HEK293 (cell line): ENCODE measurements at regions not wholly inside any gene's neighbourhood (a gene's known extent, or its start where the extent isn't known, plus 50 kb on each side); places are given as distances from the start of the nearest gene placed in this dataset.

Experiments used
- CTCF ChIA-PET: fragments of 350-600 bp; formaldehyde crosslinking; extraction: SDS; loops from one replicate; lab custom pipeline; 2021; ENCODE audit warnings: antibody characterized with exemption; lab: Yijun Ruan, JAX
- POLR2A ChIA-PET: fragments of 300-600 bp; formaldehyde crosslinking; extraction: SDS; loops from one replicate; lab custom pipeline; 2020; ENCODE audit warnings: antibody characterized with exemption, inconsistent platforms; lab: Yijun Ruan, JAX
- H3K27ac ChIP-seq: fragments of 200-500 bp; sonication (Bioruptor generic); 2 replicates; pipeline ENCODE4 v1.5.1; 2014; ENCODE audit warnings: low read depth, low read length, control low read depth, inconsistent platforms; ENCODE audit errors: extremely low read depth
- H3K36me3 ChIP-seq, 2 experiments: fragments of 200-500 bp in 1 of 2; sonication (Bioruptor generic) in 1 of 2; 1 replicate in 1 of 2; 2 replicates in 1 of 2; pipeline ENCODE4 v1.5.1; 2014 to 2017; ENCODE audit warnings: inconsistent platforms in 2 of 2, low read length in 2 of 2; ENCODE audit not compliant: control insufficient read depth in 2 of 2, insufficient read depth in 1 of 2
- H3K4me1 ChIP-seq: fragments of 200-500 bp; sonication (Bioruptor generic); 2 replicates; pipeline ENCODE4 v1.5.1; 2014; ENCODE audit warnings: mild to moderate bottlenecking, low read length, inconsistent platforms; ENCODE audit not compliant: control insufficient read depth, insufficient read depth
- H3K4me3 ChIP-seq: 2 replicates; pipeline ENCODE4 v1.5.1; 2011; ENCODE audit warnings: low read depth, mild to moderate bottlenecking, control low read depth, low read length, moderate library complexity
- H3K9me3 ChIP-seq: fragments of 200-500 bp; sonication (Bioruptor generic); 2 replicates; pipeline ENCODE4 v1.5.1; 2014; ENCODE audit warnings: low read depth, low read length, inconsistent platforms; ENCODE audit not compliant: control insufficient read depth, insufficient read depth
- ATF2 ChIP-seq: fragments of 450-650 bp; formaldehyde crosslinking; IDR thresholded peaks from 2 replicates; pipeline ENCODE4 v1.5.1; 2016; ENCODE audit warnings: missing biosample characterization, missing genetic modification characterization, low read depth
- CTCF ChIP-seq: fragments of 450-650 bp; formaldehyde crosslinking; IDR thresholded peaks from 2 replicates; pipeline ENCODE4 v1.5.1; 2016; ENCODE audit warnings: missing biosample characterization, missing genetic modification characterization
- GLIS2 ChIP-seq: fragments of 450-650 bp; formaldehyde crosslinking; IDR thresholded peaks from 2 replicates; pipeline ENCODE4 v1.5.1; 2016; ENCODE audit warnings: missing biosample characterization, missing genetic modification characterization
- KLF1 ChIP-seq: fragments of 450-650 bp; formaldehyde crosslinking; IDR thresholded peaks from 2 replicates; pipeline ENCODE4 v1.5.1; 2016; ENCODE audit warnings: missing biosample characterization, missing genetic modification characterization
- MEIS1 ChIP-seq: sonication (generic); formaldehyde crosslinking; IDR thresholded peaks from 2 replicates; pipeline ENCODE4 v1.8.1; 2022; ENCODE audit warnings: missing genetic modification reagents, mild to moderate bottlenecking, borderline replicate concordance
- OSR2 ChIP-seq: fragments of 450-650 bp; formaldehyde crosslinking; IDR thresholded peaks from 2 replicates; pipeline ENCODE4 v1.5.1; 2016; ENCODE audit warnings: missing biosample characterization, missing genetic modification characterization
- ZBTB1 ChIP-seq: fragments of 450-650 bp; formaldehyde crosslinking; IDR thresholded peaks from 2 replicates; pipeline ENCODE4 v1.5.1; 2016; ENCODE audit warnings: missing biosample characterization, missing genetic modification characterization
- ZBTB21 ChIP-seq: fragments of 450-650 bp; formaldehyde crosslinking; IDR thresholded peaks from 2 replicates; pipeline ENCODE4 v1.5.1; 2017; ENCODE audit warnings: missing biosample characterization, missing genetic modification characterization
- ZFP37 ChIP-seq: fragments of 450-650 bp; formaldehyde crosslinking; IDR thresholded peaks from 2 replicates; pipeline ENCODE4 v1.5.1; 2016; ENCODE audit warnings: missing biosample characterization, missing genetic modification characterization
- ZFP69B ChIP-seq: fragments of 450-650 bp; formaldehyde crosslinking; IDR thresholded peaks from 2 replicates; pipeline ENCODE4 v1.5.1; 2016; ENCODE audit warnings: missing biosample characterization, missing genetic modification characterization
- ZNF16 ChIP-seq: fragments of 450-650 bp; formaldehyde crosslinking; IDR thresholded peaks from 2 replicates; pipeline ENCODE4 v1.5.1; 2016; ENCODE audit warnings: low read depth, missing biosample characterization, missing genetic modification characterization
- ZNF184 ChIP-seq: fragments of 450-650 bp; IDR thresholded peaks from 2 replicates; pipeline ENCODE4 v1.5.1; 2018; ENCODE audit warnings: missing biosample characterization, mild to moderate bottlenecking, missing genetic modification characterization
- ZNF214 ChIP-seq: fragments of 450-650 bp; formaldehyde crosslinking; IDR thresholded peaks from 2 replicates; pipeline ENCODE4 v1.5.1; 2017; ENCODE audit warnings: missing biosample characterization, mild to moderate bottlenecking, missing genetic modification characterization, borderline replicate concordance
- ZNF24 ChIP-seq: fragments of 450-650 bp; formaldehyde crosslinking; IDR thresholded peaks from 2 replicates; pipeline ENCODE4 v1.5.1; 2016; ENCODE audit warnings: missing biosample characterization, missing genetic modification characterization
- ZNF26 ChIP-seq: fragments of 450-650 bp; formaldehyde crosslinking; IDR thresholded peaks from 2 replicates; pipeline ENCODE4 v1.5.1; 2016; ENCODE audit warnings: missing biosample characterization, missing genetic modification characterization
- ZNF274 ChIP-seq, 2 experiments: fragments of 200-500 bp in 1 of 2; fragments of 450-650 bp in 1 of 2; sonication (Bioruptor generic) in 1 of 2; formaldehyde crosslinking in 1 of 2; IDR thresholded peaks; 2 replicates each; pipeline versions ENCODE4 v1.5.1 to v1.6.1; 2014 to 2016; ENCODE audit warnings: borderline replicate concordance in 1 of 2, inconsistent platforms in 1 of 2, low read length in 1 of 2, missing biosample characterization in 1 of 2, missing genetic modification characterization in 1 of 2
- ZNF280C ChIP-seq: fragments of 450-650 bp; formaldehyde crosslinking; IDR thresholded peaks from 2 replicates; pipeline ENCODE4 v1.5.1; 2016; ENCODE audit warnings: missing biosample characterization, missing genetic modification characterization
- ZNF37A ChIP-seq: fragments of 450-650 bp; IDR thresholded peaks from 2 replicates; pipeline ENCODE4 v1.5.1; 2018; ENCODE audit warnings: missing biosample characterization, missing genetic modification characterization
- ZNF391 ChIP-seq: fragments of 450-650 bp; formaldehyde crosslinking; IDR thresholded peaks from 2 replicates; pipeline ENCODE4 v1.5.1; 2016; ENCODE audit warnings: low read depth, missing biosample characterization, missing genetic modification characterization, borderline replicate concordance
- ZNF548 ChIP-seq: fragments of 450-650 bp; formaldehyde crosslinking; IDR thresholded peaks from 2 replicates; pipeline ENCODE4 v1.5.1; 2016; ENCODE audit warnings: missing biosample characterization, missing genetic modification characterization
- ZNF560 ChIP-seq: fragments of 450-650 bp; formaldehyde crosslinking; IDR thresholded peaks from 2 replicates; pipeline ENCODE4 v1.5.1; 2017; ENCODE audit warnings: missing biosample characterization, missing genetic modification characterization, borderline replicate concordance
- ZNF571 ChIP-seq: fragments of 450-650 bp; formaldehyde crosslinking; IDR thresholded peaks from 2 replicates; pipeline ENCODE4 v1.5.0; 2017; ENCODE audit warnings: missing biosample characterization, missing genetic modification characterization
- ZNF600 ChIP-seq: fragments of 450-650 bp; formaldehyde crosslinking; IDR thresholded peaks from 2 replicates; pipeline ENCODE4 v1.5.1; 2016; ENCODE audit warnings: missing biosample characterization, missing genetic modification characterization
- ZNF624 ChIP-seq: fragments of 450-650 bp; formaldehyde crosslinking; IDR thresholded peaks from 2 replicates; pipeline ENCODE4 v1.5.1; 2017; ENCODE audit warnings: missing biosample characterization, missing genetic modification characterization
- ZNF626 ChIP-seq: fragments of 450-650 bp; sonication (Bioruptor Pico); formaldehyde crosslinking; IDR thresholded peaks from 2 replicates; pipeline ENCODE4 v1.5.1; 2018; ENCODE audit warnings: missing biosample characterization, missing genetic modification characterization, inconsistent platforms
- ZNF692 ChIP-seq: fragments of 450-650 bp; formaldehyde crosslinking; IDR thresholded peaks from 2 replicates; pipeline ENCODE4 v1.5.1; 2016; ENCODE audit warnings: missing biosample characterization, missing genetic modification characterization
- ZNF792 ChIP-seq: fragments of 450-650 bp; formaldehyde crosslinking; IDR thresholded peaks from 2 replicates; pipeline ENCODE4 v1.5.1; 2016; ENCODE audit warnings: missing biosample characterization, missing genetic modification characterization
- ZXDB ChIP-seq: fragments of 450-650 bp; formaldehyde crosslinking; IDR thresholded peaks from 2 replicates; pipeline ENCODE4 v1.5.1; 2016; ENCODE audit warnings: missing biosample characterization, missing genetic modification characterization

GRCh38 chr2:57893347-57893746 lies 153.3 kb upstream of the VRK2 start (continued):
- TF ChIP-seq ZNF274 (IDR thresholded peaks at IDR 0.05; ENCODE audit: low read length), result no peak
- no peak for TF ChIP-seq ZNF274 (tag by site-specific recombination; IDR thresholded peaks at IDR 0.05; ENCODE audit: borderline replicate concordance)
- TF ChIP-seq, all 188 proteins: peak for 0

- Histone ChIP-seq H3K36me3 (no peaks in the 10 kb centered on the region), H3K4me1 (no peaks in the 10 kb centered on the region), H3K9me3 (no peaks in the 10 kb centered on the region), H3K27ac (no peak overlapping the region), H3K4me3 (no peak overlapping the region)
- no peak for TF ChIP-seq ZNF214 (tag by site-specific recombination)
- no peak for TF ChIP-seq ZNF571 (tag by site-specific recombination)
- TF ChIP-seq ZNF391 (tag by site-specific recombination), result no peak
- no peak for TF ChIP-seq ZNF560 (tag by site-specific recombination)
- no peak for TF ChIP-seq ZNF16 (tag by site-specific recombination)
- no peak for TF ChIP-seq ZFP37 (tag by site-specific recombination)
- no peak for TF ChIP-seq ZBTB1 (tag by site-specific recombination)
- no peak for TF ChIP-seq ZNF26
- no peak for TF ChIP-seq ZBTB21 (tag by site-specific recombination)
- TF ChIP-seq ZNF280C (tag by site-specific recombination), result no peak
- TF ChIP-seq ZNF24 (tag by site-specific recombination), result no peak
- TF ChIP-seq ZNF37A (tag by site-specific recombination), result no peak
- TF ChIP-seq ZNF792 (tag by site-specific recombination), result no peak
- no peak for TF ChIP-seq GLIS2 (tag by site-specific recombination)
- TF ChIP-seq CTCF (tag by site-specific recombination), result no peak
- no peak for TF ChIP-seq ZNF626
- POLR2A ChIA-PET, result no interaction called here
- CTCF ChIA-PET, result no interaction called here
Measured at GRCh38 chr2:57893786-57894185, 152.8 kb upstream of the VRK2 start.

- Histone ChIP-seq H3K4me1 (no peaks in the 10 kb centered on the region), H3K36me3 (no peaks in the 10 kb centered on the region), H3K27ac (no peak overlapping the region), H3K4me3 (no peak overlapping the region), H3K9me3 (no peaks in the 10 kb centered on the region)
- CTCF ChIA-PET, result no interaction called here
- POLR2A ChIA-PET, result no interaction called here
- TF ChIP-seq ZNF571 (tag by site-specific recombination), result no peak
- no peak for TF ChIP-seq ZNF184 (tag by site-specific recombination)
- no peak for TF ChIP-seq ZNF548 (tag by site-specific recombination)
- TF ChIP-seq ZFP69B (tag by site-specific recombination), result no peak
- TF ChIP-seq ZXDB (tag by site-specific recombination), result no peak
- TF ChIP-seq ATF2 (tag by site-specific recombination), result no peak
- no peak for TF ChIP-seq OSR2 (tag by site-specific recombination)
- TF ChIP-seq MEIS1, result no peak
- TF ChIP-seq ZNF692 (tag by site-specific recombination), result no peak
- TF ChIP-seq ZNF600 (tag by site-specific recombination), result no peak
- no peak for TF ChIP-seq ZNF624
- TF ChIP-seq KLF1 (tag by site-specific recombination), result no peak
Measured at GRCh38 chr2:57894381-57894780, 152.2 kb upstream of the VRK2 start.
